CD4-positive, alpha-beta T cell (primary cell): ENCODE measurements at regions not wholly inside any gene's neighbourhood (a gene's known extent, or its start where the extent isn't known, plus 50 kb on each side); places are given as distances from the start of the nearest gene placed in this dataset.

Experiments
- ATAC-seq: fragments of 200-7000 bp; cut with Tn5 transposase; one replicate; pipeline ENCODE4 v1.10.0; 2022; ENCODE audit warnings: mild to moderate bottlenecking; ENCODE audit not compliant: poor library complexity
- CTCF ChIA-PET: fragments of 350-600 bp; sonication (Branson Sonifier 250); formaldehyde crosslinking; loops from one replicate; lab custom pipeline; 2021; ENCODE audit warnings: antibody characterized with exemption, inconsistent platforms; lab: Charles Lee
- POLR2A ChIA-PET: fragments of 350-600 bp; sonication (Branson Sonifier 250); formaldehyde crosslinking; loops from one replicate; lab custom pipeline; 2021; ENCODE audit warnings: antibody characterized with exemption, inconsistent platforms; lab: Charles Lee
- DNase-seq, 14 experiments: peaks; one replicate each; pipeline ENCODE4 v3.0.0-alpha.2; 2013 to 2020; ENCODE audit warnings: mixed read lengths in 2 of 14
- H3K27ac ChIP-seq, 2 donors: one replicate each; pipeline versions ENCODE4 v1.5.1 to v1.7.0; 2013; ENCODE audit warnings: low read length in 2 of 2, low read depth in 1 of 2, mild to moderate bottlenecking in 1 of 2
- H3K27me3 ChIP-seq, 2 experiments: 1 replicate in 1 of 2; 2 replicates in 1 of 2; pipeline versions ENCODE4 v1.6.1 to v1.7.0; 2013; ENCODE audit warnings: low read length in 2 of 2, control low read depth in 1 of 2, mild to moderate bottlenecking in 1 of 2, moderate library complexity in 1 of 2; ENCODE audit not compliant: insufficient read depth in 2 of 2, control insufficient read depth in 1 of 2
- H3K36me3 ChIP-seq: one replicate; pipeline ENCODE4 v1.6.1; 2013; ENCODE audit warnings: low read length, control low read depth; ENCODE audit not compliant: insufficient read depth
- H3K4me1 ChIP-seq: one replicate; pipeline ENCODE4 v1.6.1; 2013; ENCODE audit warnings: low read length, control low read depth; ENCODE audit not compliant: insufficient read depth
- H3K4me3 ChIP-seq: one replicate; pipeline ENCODE4 v1.5.1; 2013; ENCODE audit warnings: mild to moderate bottlenecking, low read length, moderate library complexity
- H3K9me3 ChIP-seq, 2 experiments: 1 replicate in 1 of 2; 2 replicates in 1 of 2; pipeline versions ENCODE4 v1.6.1 to v1.7.0; 2013; ENCODE audit warnings: low read length in 2 of 2, mild to moderate bottlenecking in 2 of 2, control low read depth in 1 of 2, moderate library complexity in 1 of 2; ENCODE audit not compliant: control insufficient read depth in 1 of 2, insufficient read depth in 1 of 2
- H3K27ac Mint-ChIP-seq: one replicate; pipeline ENCODE4 v1.8.0; 2020; ENCODE audit warnings: mixed read lengths
- H3K27me3 Mint-ChIP-seq: one replicate; pipeline ENCODE4 v1.8.0; 2021; ENCODE audit warnings: mixed read lengths
- H3K36me3 Mint-ChIP-seq: one replicate; pipeline ENCODE4 v1.8.0; 2021; ENCODE audit warnings: low read depth, mixed read lengths
- H3K4me1 Mint-ChIP-seq: one replicate; pipeline ENCODE4 v1.8.0; 2021; ENCODE audit warnings: low read depth, mixed read lengths
- H3K4me3 Mint-ChIP-seq: one replicate; pipeline ENCODE4 v1.8.0; 2020; ENCODE audit warnings: mild to moderate bottlenecking, mixed read lengths
- H3K9me3 Mint-ChIP-seq: one replicate; pipeline ENCODE4 v1.8.0; 2020; ENCODE audit warnings: mixed read lengths
- intact Hi-C, 2 experiments: fragments of 100-400 bp; cut with DNase I in 1 of 2; cut with micrococcal nuclease in 1 of 2; formaldehyde crosslinking; loops; one replicate each; pipeline versions ENCODE4 v1.15.1 to v1.9.0; 2023 to 2025; cut with DNase I, micrococcal nuclease
- TF ChIP-seq, protein P1 (sequence below): fragments of 200-600 bp; IDR thresholded peaks from one replicate; pipeline ENCODE4 v1.8.0; 2022; ENCODE audit warnings: antibody characterized with exemption, mild to moderate bottlenecking

DNA sequence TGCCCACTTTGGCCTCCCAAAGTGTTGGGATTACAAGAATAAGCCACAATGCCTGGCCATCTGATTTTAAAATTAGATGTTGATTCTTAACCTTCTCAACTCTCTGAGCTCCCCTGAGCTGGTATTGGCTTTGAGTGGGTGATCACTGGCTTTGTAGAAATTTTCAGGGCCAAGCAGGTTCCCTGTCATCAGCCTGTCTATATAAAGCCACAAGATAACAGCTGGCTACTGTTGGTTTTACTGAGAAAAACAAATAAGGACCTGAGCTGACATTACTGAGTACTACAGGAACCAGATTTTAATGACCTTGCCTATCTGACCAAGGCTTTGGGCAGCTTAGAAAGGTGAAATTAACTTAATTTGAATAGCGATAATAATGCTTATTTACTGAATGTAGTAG, 153.6 kb downstream of the MSX2 start:
- no peaks in the 10 kb centered on the region for H3K9me3 Mint-ChIP-seq
- CTCF ChIA-PET: no interaction called here

DNA sequence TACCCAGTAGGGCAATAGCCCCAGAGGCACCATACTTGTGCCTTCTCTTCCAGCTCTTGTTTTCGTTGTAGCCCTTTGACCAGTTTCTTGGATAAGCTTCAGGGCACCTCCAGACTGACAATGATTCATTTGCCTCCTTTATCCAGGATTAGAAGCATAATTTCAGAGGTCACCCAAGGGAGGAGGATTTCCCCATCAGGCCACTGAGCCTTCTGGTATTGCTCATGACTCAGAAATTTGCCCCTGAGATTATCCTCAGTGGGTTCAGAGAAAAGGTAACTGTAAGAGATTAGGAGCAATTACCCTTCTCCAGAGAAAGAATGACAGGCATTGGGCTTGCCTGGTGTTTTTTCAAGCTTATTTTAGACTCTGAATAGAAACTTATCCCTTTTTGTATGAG, 147.9 kb downstream of the MSX2 start:
- Mint-ChIP-seq H3K4me1 (no peaks in the 10 kb centered on the region), H3K36me3 (no peaks in the 10 kb centered on the region), H3K27ac (no peak overlapping the region), H3K27me3 (peaks cover 40% of the 10 kb centered on the region), H3K4me3 (no peak overlapping the region), H3K9me3 (peaks cover 2% of the 10 kb centered on the region)
- Histone ChIP-seq H3K4me1 (no peaks in the 10 kb centered on the region), H3K36me3 (no peaks in the 10 kb centered on the region), H3K9me3 (peaks cover 0 to 3% of the 10 kb centered on the region in 2 experiments), H3K27ac (no peak overlapping the region), H3K27me3 (peaks cover 2 to 7% of the 10 kb centered on the region in 2 experiments), H3K4me3 (no peak overlapping the region)
- TF ChIP-seq, protein P1, sequence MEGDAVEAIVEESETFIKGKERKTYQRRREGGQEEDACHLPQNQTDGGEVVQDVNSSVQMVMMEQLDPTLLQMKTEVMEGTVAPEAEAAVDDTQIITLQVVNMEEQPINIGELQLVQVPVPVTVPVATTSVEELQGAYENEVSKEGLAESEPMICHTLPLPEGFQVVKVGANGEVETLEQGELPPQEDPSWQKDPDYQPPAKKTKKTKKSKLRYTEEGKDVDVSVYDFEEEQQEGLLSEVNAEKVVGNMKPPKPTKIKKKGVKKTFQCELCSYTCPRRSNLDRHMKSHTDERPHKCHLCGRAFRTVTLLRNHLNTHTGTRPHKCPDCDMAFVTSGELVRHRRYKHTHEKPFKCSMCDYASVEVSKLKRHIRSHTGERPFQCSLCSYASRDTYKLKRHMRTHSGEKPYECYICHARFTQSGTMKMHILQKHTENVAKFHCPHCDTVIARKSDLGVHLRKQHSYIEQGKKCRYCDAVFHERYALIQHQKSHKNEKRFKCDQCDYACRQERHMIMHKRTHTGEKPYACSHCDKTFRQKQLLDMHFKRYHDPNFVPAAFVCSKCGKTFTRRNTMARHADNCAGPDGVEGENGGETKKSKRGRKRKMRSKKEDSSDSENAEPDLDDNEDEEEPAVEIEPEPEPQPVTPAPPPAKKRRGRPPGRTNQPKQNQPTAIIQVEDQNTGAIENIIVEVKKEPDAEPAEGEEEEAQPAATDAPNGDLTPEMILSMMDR: no peak
- no peak for ATAC-seq
- POLR2A ChIA-PET: no interaction called here
- DNase-seq: no peak
- CTCF ChIA-PET: no interaction called here
- intact Hi-C loops: no loop called here

More for the DNA sequence above, 153.6 kb downstream of the MSX2 start:
- no peaks in the 10 kb centered on the region for H3K36me3 ChIP-seq
- TF ChIP-seq, protein P1: no peak
- DNase-seq (no peak), ATAC-seq (no peak)
- no peak overlapping the region for H3K27ac ChIP-seq
- POLR2A ChIA-PET: no interaction called here
- Mint-ChIP-seq H3K27me3 (peaks cover 14% of the 10 kb centered on the region), H3K4me1 (no peaks in the 10 kb centered on the region), H3K36me3 (no peaks in the 10 kb centered on the region), H3K27ac (no peak overlapping the region), H3K4me3 (no peak overlapping the region)
- intact Hi-C loops: no loop called here
- H3K4me1 ChIP-seq: no peaks in the 10 kb centered on the region
- H3K4me3 ChIP-seq: no peak overlapping the region
- peaks cover 0 to 10% of the 10 kb centered on the region in 2 experiments for H3K9me3 ChIP-seq
- H3K27me3 ChIP-seq: peaks cover under 1 to 7% of the 10 kb centered on the region in 2 experiments

DNA sequence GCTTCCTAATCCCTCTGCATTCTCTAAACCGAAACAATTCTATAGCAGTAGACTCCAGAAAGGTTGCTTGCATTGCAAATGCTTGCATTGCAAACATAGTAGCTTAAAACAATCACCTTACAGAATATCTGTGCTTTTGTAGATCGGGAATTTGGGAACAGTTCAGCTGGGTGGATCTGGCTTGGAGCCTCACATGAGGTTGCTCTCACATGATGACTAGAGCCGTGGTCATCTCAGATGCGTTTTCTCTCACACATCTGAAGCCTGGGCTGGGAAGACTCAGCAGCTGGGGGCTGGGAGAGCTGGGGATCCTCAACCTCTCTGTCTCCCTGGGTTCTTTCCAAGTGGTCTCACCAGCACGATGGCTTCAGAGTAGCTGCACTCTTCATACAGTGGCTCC, 127.8 kb downstream of the MSX2 start:
- peaks cover 0 to 8% of the 10 kb centered on the region in 2 experiments for H3K9me3 ChIP-seq
- ChIA-PET CTCF (no interaction called here), POLR2A (no interaction called here)
- DNase-seq (no peak), ATAC-seq (no peak)
- TF ChIP-seq, protein P1: no peak
- Mint-ChIP-seq H3K4me1 (no peaks in the 10 kb centered on the region), H3K27ac (no peak overlapping the region), H3K27me3 (no peaks in the 10 kb centered on the region), H3K36me3 (no peaks in the 10 kb centered on the region), H3K9me3 (no peaks in the 10 kb centered on the region), H3K4me3 (no peak overlapping the region)
- H3K36me3 ChIP-seq: no peaks in the 10 kb centered on the region
- H3K4me1 ChIP-seq: no peaks in the 10 kb centered on the region
- no peak overlapping the region for H3K4me3 ChIP-seq
- intact Hi-C loops: no loop called here
- no peak overlapping the region for H3K27ac ChIP-seq
- H3K27me3 ChIP-seq: no peaks in the 10 kb centered on the region
